Activated naive CD4-positive, alpha-beta T cell treated with anti-CD3 and anti-CD28 coated beads for 36 hours (primary cell): ENCODE measurements at regions not wholly inside any gene's neighbourhood (a gene's known extent, or its start where the extent isn't known, plus 50 kb on each side); places are given as distances from the start of the nearest gene placed in this dataset.
A peak's percentile ranks its signal among the peaks of the same experiment; 100 is the strongest.
"Not testable (repeated sequence)": the region's sequence is repeated elsewhere in the genome, so short reads cannot be mapped to it uniquely, and the experiment has no call there.

ENCODE experiments used
- CTCF ChIA-PET: fragments of 350-600 bp; sonication (Branson Sonifier 250); formaldehyde crosslinking; loops from one replicate; lab custom pipeline; 2021; ENCODE audit warnings: antibody characterized with exemption; lab: Charles Lee
- DNase-seq: peaks from one replicate; pipeline ENCODE4 v3.0.0-alpha.2; 2020
- H3K27ac Mint-ChIP-seq: one replicate; pipeline ENCODE4 v1.8.0; 2021; ENCODE audit warnings: mild to moderate bottlenecking, mixed read lengths
- H3K27me3 Mint-ChIP-seq: one replicate; pipeline ENCODE4 v1.8.0; 2021; ENCODE audit warnings: low read depth, mixed read lengths
- H3K36me3 Mint-ChIP-seq: one replicate; pipeline ENCODE4 v1.8.0; 2021; ENCODE audit warnings: low read depth, mixed read lengths
- H3K4me1 Mint-ChIP-seq: one replicate; pipeline ENCODE4 v1.8.0; 2021; ENCODE audit warnings: low read depth, mixed read lengths
- H3K4me3 Mint-ChIP-seq: one replicate; pipeline ENCODE4 v1.8.0; 2021; ENCODE audit warnings: mild to moderate bottlenecking, moderate library complexity, mixed read lengths
- H3K9me3 Mint-ChIP-seq: one replicate; pipeline ENCODE4 v1.8.0; 2021; ENCODE audit warnings: mixed read lengths
- intact Hi-C: fragments of 100-400 bp; cut with micrococcal nuclease; formaldehyde crosslinking; loops from one replicate; pipeline ENCODE4 v1.15.1; 2023

GRCh38 chr1:243963571-243963970, 87.5 kb upstream of the ZBTB18 start:
- no peak for DNase-seq
- no peaks in the 10 kb centered on the region for H3K4me1 Mint-ChIP-seq
- no peak overlapping the region for H3K4me3 Mint-ChIP-seq
- CTCF ChIA-PET, result no interaction called here
- no peaks in the 10 kb centered on the region for H3K9me3 Mint-ChIP-seq
- no peaks in the 10 kb centered on the region for H3K27me3 Mint-ChIP-seq
- H3K27ac Mint-ChIP-seq, result no peak overlapping the region
- intact Hi-C loops, result no loop called here
- H3K36me3 Mint-ChIP-seq, result no peaks in the 10 kb centered on the region

DNA sequence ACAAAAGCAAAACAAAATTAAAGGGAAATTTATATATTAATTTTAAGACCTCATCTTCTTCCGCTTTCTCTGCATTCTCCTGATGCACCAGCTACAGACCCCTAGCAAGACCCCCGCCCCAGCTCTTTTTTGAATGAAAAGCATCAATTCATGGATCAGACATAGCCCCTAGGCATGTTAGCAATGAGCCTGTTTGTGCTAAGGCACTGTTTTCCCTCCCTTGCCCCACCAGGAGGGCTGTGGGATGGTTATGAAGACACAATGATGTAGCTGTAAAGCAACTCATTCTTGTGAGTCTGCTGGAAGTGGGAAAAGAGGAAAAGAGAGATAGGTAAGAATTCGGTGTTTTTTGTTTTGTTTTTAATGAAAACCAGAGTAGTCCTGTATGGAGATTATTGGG, 88.5 kb upstream of the ZBTB18 start:
- H3K4me1 Mint-ChIP-seq, result no peaks in the 10 kb centered on the region
- no peak for DNase-seq
- no peak overlapping the region for H3K27ac Mint-ChIP-seq
- intact Hi-C loops, result no loop called here
- H3K9me3 Mint-ChIP-seq, result no peaks in the 10 kb centered on the region
- H3K4me3 Mint-ChIP-seq, result no peak overlapping the region
- peaks cover 2% of the 10 kb centered on the region for H3K27me3 Mint-ChIP-seq
- CTCF ChIA-PET, result no interaction called here
- no peaks in the 10 kb centered on the region for H3K36me3 Mint-ChIP-seq

GRCh38 chr1:243959998-243960397, 91.1 kb upstream of the ZBTB18 start:
- CTCF ChIA-PET, result interaction anchor here (0.6 kb wide), 1 partner anchor 41 kb away, joined by 4 read pairs; no protein-coding TSS in a partner anchor
- no peaks in the 10 kb centered on the region for H3K36me3 Mint-ChIP-seq
- intact Hi-C loops, result no loop called here
- no peak overlapping the region for H3K4me3 Mint-ChIP-seq
- H3K27ac Mint-ChIP-seq, result no peak overlapping the region
- no peaks in the 10 kb centered on the region for H3K9me3 Mint-ChIP-seq
- no peak for DNase-seq
- H3K4me1 Mint-ChIP-seq, result no peaks in the 10 kb centered on the region
- peaks cover 2% of the 10 kb centered on the region for H3K27me3 Mint-ChIP-seq

DNA sequence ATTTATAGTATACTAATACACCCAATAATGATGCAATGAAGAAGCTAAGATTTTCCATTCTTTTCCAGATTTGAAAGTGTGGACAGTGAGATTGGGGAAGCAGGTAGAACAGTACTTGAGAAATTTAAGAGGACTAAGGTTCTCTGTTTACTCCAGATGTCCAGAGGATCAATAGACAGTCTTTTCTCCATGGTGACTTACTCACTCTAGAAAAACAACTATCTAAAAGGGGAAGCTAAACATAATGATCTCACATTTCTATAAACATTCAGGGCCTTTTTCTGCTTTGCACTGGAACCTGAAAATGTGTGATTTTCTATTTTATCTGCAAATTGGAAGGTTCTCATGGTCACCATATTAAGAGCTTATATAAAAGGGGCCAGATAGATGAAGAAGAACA, 93.9 kb upstream of the ZBTB18 start:
- Mint-ChIP-seq H3K27me3 (peaks cover 2% of the 10 kb centered on the region), H3K4me1 (no peaks in the 10 kb centered on the region), H3K9me3 (no peaks in the 10 kb centered on the region), H3K4me3 (no peak overlapping the region), H3K27ac (no peak overlapping the region), H3K36me3 (no peaks in the 10 kb centered on the region)
- CTCF ChIA-PET, result interaction anchor here (0.6 to 1.9 kb wide), 4 partner anchors 11 to 234 kb away, joined by 3 to 6 read pairs (median 4); no protein-coding TSS in a partner anchor
- no peak for DNase-seq
- intact Hi-C loops, result no loop called here

DNA sequence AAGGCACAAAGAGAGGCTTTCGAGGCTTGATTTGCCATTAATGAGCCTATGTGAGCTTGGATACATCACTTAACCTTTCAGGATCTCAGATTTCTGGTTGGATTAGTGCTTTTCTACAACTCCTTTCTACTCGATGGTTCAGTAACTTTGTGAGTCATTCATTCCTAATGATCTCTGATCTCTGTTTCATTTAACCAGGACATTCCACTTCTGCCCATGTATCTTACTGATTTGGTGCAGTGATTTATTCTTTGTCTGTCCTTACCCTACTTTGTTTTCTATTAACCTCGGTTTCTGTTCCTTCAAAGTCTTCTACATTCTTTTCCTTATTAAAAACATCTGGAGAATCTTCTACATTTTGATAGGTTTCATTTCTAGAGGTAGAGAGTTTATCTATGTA, 94.6 kb upstream of the ZBTB18 start:
- no peak for DNase-seq
- no peaks in the 10 kb centered on the region for H3K9me3 Mint-ChIP-seq
- H3K4me3 Mint-ChIP-seq, result no peak overlapping the region
- peaks cover 2% of the 10 kb centered on the region for H3K27me3 Mint-ChIP-seq
- no peaks in the 10 kb centered on the region for H3K36me3 Mint-ChIP-seq
- H3K27ac Mint-ChIP-seq, result no peak overlapping the region
- intact Hi-C loops, result no loop called here
- no peaks in the 10 kb centered on the region for H3K4me1 Mint-ChIP-seq
- CTCF ChIA-PET, result interaction anchor here (0.6 to 0.8 kb wide), 2 partner anchors 124 to 233 kb away, joined by 3 to 5 read pairs; no protein-coding TSS in a partner anchor

GRCh38 chr1:243951207-243951606, 99.9 kb upstream of the ZBTB18 start:
- H3K27me3 Mint-ChIP-seq, H3K4me3 Mint-ChIP-seq, CTCF ChIA-PET, H3K4me1 Mint-ChIP-seq, H3K9me3 Mint-ChIP-seq, intact Hi-C loops, H3K27ac Mint-ChIP-seq, DNase-seq, H3K36me3 Mint-ChIP-seq: not testable (repeated sequence)

DNA sequence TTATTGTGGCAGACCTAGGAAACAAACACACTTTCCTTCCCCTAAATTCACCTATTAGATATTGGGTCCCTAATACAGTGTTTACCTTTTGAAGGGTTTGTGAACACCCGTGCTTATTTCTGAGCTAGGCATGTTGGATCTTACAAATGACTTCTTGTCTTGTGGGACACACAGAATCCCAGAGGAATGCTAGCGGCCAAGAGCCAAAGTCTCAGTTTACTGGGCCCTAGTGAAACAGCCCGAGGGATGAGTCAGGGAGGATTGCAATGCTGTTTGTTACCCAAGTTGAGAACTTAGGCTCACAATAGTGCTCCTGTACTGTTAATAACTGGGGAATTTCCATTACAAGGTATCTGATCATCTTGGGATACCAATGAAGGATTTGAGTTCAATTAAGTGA, 100.1 kb upstream of the AKT3 start:
- H3K27me3 Mint-ChIP-seq, result no peaks in the 10 kb centered on the region
- intact Hi-C loops, result no loop called here
- CTCF ChIA-PET, result no interaction called here
- H3K36me3 Mint-ChIP-seq, result no peaks in the 10 kb centered on the region
- H3K4me1 Mint-ChIP-seq, result no peaks in the 10 kb centered on the region
- no peaks in the 10 kb centered on the region for H3K9me3 Mint-ChIP-seq
- H3K27ac Mint-ChIP-seq, result no peak overlapping the region
- no peak overlapping the region for H3K4me3 Mint-ChIP-seq
- no peak for DNase-seq

- Mint-ChIP-seq H3K36me3 (no peaks in the 10 kb centered on the region), H3K9me3 (no peaks in the 10 kb centered on the region), H3K27ac (no peak overlapping the region), H3K4me3 (no peak overlapping the region), H3K27me3 (no peaks in the 10 kb centered on the region), H3K4me1 (no peaks in the 10 kb centered on the region)
- DNase-seq, result peak; percentile 59
- intact Hi-C loops, result loop anchor here (1.0 to 2.0 kb wide), 3 partner anchors 239 to 603 kb away; no protein-coding TSS in a partner anchor
- CTCF ChIA-PET, result interaction anchor here (1.1 to 1.9 kb wide), 3 partner anchors 11 to 22 kb away, joined by 3 to 6 read pairs (median 3); no protein-coding TSS in a partner anchor
These were observed 96.9 kb upstream of the AKT3 start for GRCh38 chr1:243946946-243947345.

GRCh38 chr1:243946253-243946652, 96.2 kb upstream of the AKT3 start:
- Mint-ChIP-seq H3K27me3 (no peaks in the 10 kb centered on the region), H3K9me3 (no peaks in the 10 kb centered on the region), H3K36me3 (no peaks in the 10 kb centered on the region), H3K4me1 (no peaks in the 10 kb centered on the region), H3K27ac (no peak overlapping the region), H3K4me3 (no peak overlapping the region)
- CTCF ChIA-PET, result interaction anchor here (0.6 to 1.9 kb wide), 7 partner anchors 12 to 601 kb away, joined by 3 to 6 read pairs (median 3); no protein-coding TSS in a partner anchor
- no peak for DNase-seq
- intact Hi-C loops, result loop anchor here (2.0 kb wide), 1 partner anchor 327 kb away; no protein-coding TSS in a partner anchor

DNA sequence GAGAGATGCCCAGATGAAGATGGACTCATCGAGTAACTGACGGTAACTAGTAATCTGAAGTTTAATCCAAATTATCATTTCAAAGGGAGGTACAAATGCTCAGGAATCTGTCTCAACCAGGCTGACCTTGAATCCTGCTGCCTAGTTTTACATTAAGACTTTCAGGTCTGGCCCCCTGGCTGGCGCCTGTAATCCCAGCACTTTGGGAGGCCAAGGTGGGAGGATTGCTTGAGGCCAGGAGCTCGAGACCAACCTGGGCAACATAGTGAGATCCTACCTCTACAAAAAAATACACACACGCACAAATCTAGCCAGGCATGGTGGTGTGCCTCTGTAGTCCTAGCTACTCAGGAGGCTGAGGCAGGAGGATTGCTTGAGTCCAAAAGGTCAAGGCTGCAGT, 95.7 kb upstream of the AKT3 start:
- no peak for DNase-seq
- H3K27ac Mint-ChIP-seq, result no peak overlapping the region
- intact Hi-C loops, result loop anchor here (2.0 kb wide), 1 partner anchor 327 kb away; no protein-coding TSS in a partner anchor
- CTCF ChIA-PET, result interaction anchor here (0.6 to 1.9 kb wide), 5 partner anchors 12 to 602 kb away, joined by 3 to 6 read pairs (median 3); no protein-coding TSS in a partner anchor
- H3K4me1 Mint-ChIP-seq, result no peaks in the 10 kb centered on the region
- H3K27me3 Mint-ChIP-seq, result no peaks in the 10 kb centered on the region
- H3K36me3 Mint-ChIP-seq, result no peaks in the 10 kb centered on the region
- no peak overlapping the region for H3K4me3 Mint-ChIP-seq
- H3K9me3 Mint-ChIP-seq, result no peaks in the 10 kb centered on the region

DNA sequence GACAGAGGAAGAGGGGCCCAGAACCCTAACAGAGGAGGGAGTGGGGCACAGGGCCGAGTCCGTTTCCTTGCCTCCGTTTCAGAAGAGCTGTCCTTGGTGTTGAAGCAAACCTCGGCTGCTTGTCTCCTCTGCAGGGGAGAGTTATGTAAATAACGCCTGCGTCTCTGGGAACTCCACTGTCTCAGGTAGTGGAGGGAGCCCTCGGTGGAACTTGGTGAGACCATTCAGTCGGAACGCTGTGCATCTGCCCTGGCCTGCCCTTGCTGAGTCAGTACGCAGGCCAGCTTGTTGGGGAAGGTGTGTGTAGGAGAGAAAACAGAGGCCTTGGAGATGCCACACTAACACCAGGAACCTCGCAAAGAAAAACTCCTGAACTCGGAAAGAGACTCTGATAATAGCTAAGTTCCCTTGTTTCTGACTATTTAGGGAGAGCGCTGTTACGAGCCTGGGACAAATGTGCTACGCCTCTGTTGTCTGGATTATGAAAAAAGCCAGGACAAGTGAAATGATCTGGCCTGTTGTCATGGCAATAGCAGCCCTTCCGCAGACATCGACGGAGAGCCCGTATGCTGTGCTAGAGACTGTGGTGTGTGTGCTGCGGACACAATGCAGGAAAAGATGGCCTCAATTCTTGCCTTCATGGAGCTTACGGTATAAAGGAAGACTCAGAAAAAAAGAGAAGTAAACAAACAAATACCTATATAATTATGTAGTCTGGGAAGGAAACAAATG, 94.6 kb upstream of the AKT3 start:
- H3K4me1 Mint-ChIP-seq, result no peaks in the 10 kb centered on the region
- H3K4me3 Mint-ChIP-seq, result no peak overlapping the region
- DNase-seq, result no peak
- CTCF ChIA-PET, result interaction anchor here (0.9 to 1.1 kb wide), 3 partner anchors 12 to 601 kb away, joined by 3 to 5 read pairs (median 3); no protein-coding TSS in a partner anchor
- H3K27me3 Mint-ChIP-seq, result no peaks in the 10 kb centered on the region
- no peaks in the 10 kb centered on the region for H3K9me3 Mint-ChIP-seq
- intact Hi-C loops, result no loop called here
- H3K36me3 Mint-ChIP-seq, result no peaks in the 10 kb centered on the region
- no peak overlapping the region for H3K27ac Mint-ChIP-seq

- no peak overlapping the region for H3K27ac Mint-ChIP-seq
- H3K36me3 Mint-ChIP-seq, result no peaks in the 10 kb centered on the region
- H3K27me3 Mint-ChIP-seq, result no peaks in the 10 kb centered on the region
- H3K9me3 Mint-ChIP-seq, result no peaks in the 10 kb centered on the region
- peaks cover 6% of the 10 kb centered on the region for H3K4me1 Mint-ChIP-seq
- intact Hi-C loops, result no loop called here
- CTCF ChIA-PET, result interaction anchor here (0.9 to 1.0 kb wide), 2 partner anchors 11 to 157 kb away, joined by 3 to 5 read pairs; no protein-coding TSS in a partner anchor
- H3K4me3 Mint-ChIP-seq, result no peak overlapping the region
- DNase-seq, result no peak
These were observed 93.8 kb upstream of the AKT3 start for GRCh38 chr1:243943671-243944428.
